GM04503 (cell line): ENCODE measurements at regions not wholly inside any gene's neighbourhood (a gene's known extent, or its start where the extent isn't known, plus 50 kb on each side); places are given as distances from the start of the nearest gene placed in this dataset.
A peak's percentile ranks its signal among the peaks of the same experiment; 100 is the strongest.

Source experiments
- DNase-seq: peaks from one replicate; pipeline ENCODE4 v3.0.0-alpha.2; 2012; ENCODE audit warnings: low read depth

- DNase-seq: no peak
Observed at GRCh38 chr11:128195057-128195751, 392.2 kb downstream of the ETS1 start.

- DNase-seq: no peak
Observed at GRCh38 chr11:128194216-128194615, 393.1 kb downstream of the ETS1 start.

- no peak for DNase-seq
Observed at GRCh38 chr11:128193615-128194014, 393.7 kb downstream of the ETS1 start.

- no peak for DNase-seq
Observed at GRCh38 chr11:128190312-128190711, 397.0 kb downstream of the ETS1 start.

- DNase-seq: no peak
Observed at GRCh38 chr11:128189823-128190222, 397.5 kb downstream of the ETS1 start.

GRCh38 chr11:128188346-128189004, 398.9 kb downstream of the ETS1 start:
- no peak for DNase-seq

GRCh38 chr11:128187835-128188234, 399.5 kb downstream of the ETS1 start:
- DNase-seq: no peak

GRCh38 chr11:128187377-128187776, 400.0 kb downstream of the ETS1 start:
- no peak for DNase-seq

- no peak for DNase-seq
Observed at GRCh38 chr11:128184981-128185380, 402.4 kb downstream of the ETS1 start.

GRCh38 chr11:128182844-128183243, 404.5 kb downstream of the ETS1 start:
- DNase-seq: no peak

GRCh38 chr11:128181984-128182383, 405.4 kb downstream of the ETS1 start:
- no peak for DNase-seq

- no peak for DNase-seq
Observed at GRCh38 chr11:128181088-128181480, 406.3 kb downstream of the ETS1 start.

- DNase-seq: peak; percentile 84
Observed at GRCh38 chr11:128180441-128181087, 406.8 kb downstream of the ETS1 start.

- DNase-seq: no peak
Observed at GRCh38 chr11:128179512-128179911, 407.8 kb downstream of the ETS1 start.

GRCh38 chr11:128179039-128179438, 408.3 kb downstream of the ETS1 start:
- no peak for DNase-seq

GRCh38 chr11:128174465-128175291, 412.7 kb downstream of the ETS1 start:
- DNase-seq: peak; percentile 60

- peak; percentile 58 for DNase-seq
Observed at GRCh38 chr11:128172046-128172878, 415.1 kb downstream of the ETS1 start.

GRCh38 chr11:128171506-128171905, 415.9 kb downstream of the ETS1 start:
- DNase-seq: no peak

- no peak for DNase-seq
Observed at GRCh38 chr11:128165572-128165971, 421.8 kb downstream of the ETS1 start.

GRCh38 chr11:128164080-128164741, 423.1 kb downstream of the ETS1 start:
- no peak for DNase-seq

- DNase-seq: no peak
Observed at GRCh38 chr11:128161994-128162393, 425.4 kb downstream of the ETS1 start.
